ENCODE measurements at regions not wholly inside any gene's neighbourhood (a gene's known extent, or its start where the extent isn't known, plus 50 kb on each side); places are given as distances from the start of the nearest gene placed in this dataset.
A peak's percentile ranks its signal among the peaks of the same experiment; 100 is the strongest.

DNA sequence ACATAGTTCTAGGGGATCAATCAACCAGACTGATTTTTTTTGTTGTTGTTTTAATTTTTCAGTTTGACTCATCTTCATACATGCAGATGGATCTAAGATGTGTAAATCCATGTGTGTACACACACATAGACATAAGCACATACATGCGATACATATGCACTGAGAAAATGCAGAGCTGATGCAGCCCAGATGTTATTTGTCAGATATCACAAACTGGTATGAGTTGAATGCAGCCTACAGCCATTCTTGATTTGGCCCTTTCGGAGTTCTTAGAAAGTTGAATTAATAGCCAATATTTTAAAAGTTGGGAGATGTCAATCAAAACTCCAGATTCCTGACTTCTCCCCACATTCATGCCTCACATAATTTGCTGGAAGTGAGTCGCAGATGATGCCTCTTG lies 180.4 kb downstream of the SPATA18 start:
- DNase-seq (ENCODE audit: low spot score) (no peak), ATAC-seq (ENCODE audit: low FRiP score) (no peak)
- TF ChIP-seq, protein P1, sequence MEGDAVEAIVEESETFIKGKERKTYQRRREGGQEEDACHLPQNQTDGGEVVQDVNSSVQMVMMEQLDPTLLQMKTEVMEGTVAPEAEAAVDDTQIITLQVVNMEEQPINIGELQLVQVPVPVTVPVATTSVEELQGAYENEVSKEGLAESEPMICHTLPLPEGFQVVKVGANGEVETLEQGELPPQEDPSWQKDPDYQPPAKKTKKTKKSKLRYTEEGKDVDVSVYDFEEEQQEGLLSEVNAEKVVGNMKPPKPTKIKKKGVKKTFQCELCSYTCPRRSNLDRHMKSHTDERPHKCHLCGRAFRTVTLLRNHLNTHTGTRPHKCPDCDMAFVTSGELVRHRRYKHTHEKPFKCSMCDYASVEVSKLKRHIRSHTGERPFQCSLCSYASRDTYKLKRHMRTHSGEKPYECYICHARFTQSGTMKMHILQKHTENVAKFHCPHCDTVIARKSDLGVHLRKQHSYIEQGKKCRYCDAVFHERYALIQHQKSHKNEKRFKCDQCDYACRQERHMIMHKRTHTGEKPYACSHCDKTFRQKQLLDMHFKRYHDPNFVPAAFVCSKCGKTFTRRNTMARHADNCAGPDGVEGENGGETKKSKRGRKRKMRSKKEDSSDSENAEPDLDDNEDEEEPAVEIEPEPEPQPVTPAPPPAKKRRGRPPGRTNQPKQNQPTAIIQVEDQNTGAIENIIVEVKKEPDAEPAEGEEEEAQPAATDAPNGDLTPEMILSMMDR (IDR thresholded peaks at IDR 0.05), result no peak

DNA sequence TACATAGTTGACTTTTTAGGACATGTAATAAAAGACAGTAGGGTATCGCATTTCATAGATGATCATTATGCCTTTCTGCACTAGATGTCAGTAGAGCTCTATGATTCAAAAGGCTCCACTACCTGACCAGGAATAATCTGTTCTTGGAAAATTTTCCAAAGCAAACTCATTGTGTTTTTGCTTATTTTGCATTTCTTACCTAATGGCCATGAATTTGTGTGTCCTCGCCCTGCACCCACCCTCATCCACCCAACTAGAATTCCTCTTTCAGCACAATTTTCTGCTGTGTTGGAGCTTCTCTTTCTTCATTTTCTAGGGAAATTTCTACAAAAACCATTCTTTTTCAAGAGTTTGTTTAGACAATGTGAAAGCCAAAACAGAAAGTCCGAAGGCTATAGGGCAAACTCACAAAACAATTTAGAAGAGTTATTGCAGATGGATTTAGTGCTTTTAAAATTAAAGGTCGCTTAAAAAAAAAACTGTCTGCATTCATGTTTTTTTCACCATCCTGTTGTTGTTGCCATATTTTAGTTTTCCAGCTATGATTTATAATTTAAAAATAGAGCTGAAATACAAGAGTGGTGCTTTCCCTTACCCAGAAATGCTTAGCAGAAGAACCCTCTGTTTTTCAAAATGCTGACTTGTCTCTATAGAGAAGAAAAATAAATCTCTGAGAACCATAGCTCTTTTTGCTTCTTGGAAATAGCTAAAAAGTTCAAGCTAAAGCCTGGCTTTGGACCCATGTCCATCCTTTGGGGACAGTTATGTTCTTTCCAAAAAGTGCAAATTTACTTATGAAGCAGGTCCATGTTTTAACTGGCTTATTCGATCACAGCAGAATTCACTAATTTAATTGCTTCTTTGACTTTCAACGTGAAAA lies 183.7 kb downstream of the SPATA18 start:
- DNase-seq (ENCODE audit: low spot score), result no peak
- ATAC-seq (ENCODE audit: low FRiP score), result peak; percentile 75
- TF ChIP-seq, protein P1 (IDR thresholded peaks at IDR 0.05), result no peak

DNA sequence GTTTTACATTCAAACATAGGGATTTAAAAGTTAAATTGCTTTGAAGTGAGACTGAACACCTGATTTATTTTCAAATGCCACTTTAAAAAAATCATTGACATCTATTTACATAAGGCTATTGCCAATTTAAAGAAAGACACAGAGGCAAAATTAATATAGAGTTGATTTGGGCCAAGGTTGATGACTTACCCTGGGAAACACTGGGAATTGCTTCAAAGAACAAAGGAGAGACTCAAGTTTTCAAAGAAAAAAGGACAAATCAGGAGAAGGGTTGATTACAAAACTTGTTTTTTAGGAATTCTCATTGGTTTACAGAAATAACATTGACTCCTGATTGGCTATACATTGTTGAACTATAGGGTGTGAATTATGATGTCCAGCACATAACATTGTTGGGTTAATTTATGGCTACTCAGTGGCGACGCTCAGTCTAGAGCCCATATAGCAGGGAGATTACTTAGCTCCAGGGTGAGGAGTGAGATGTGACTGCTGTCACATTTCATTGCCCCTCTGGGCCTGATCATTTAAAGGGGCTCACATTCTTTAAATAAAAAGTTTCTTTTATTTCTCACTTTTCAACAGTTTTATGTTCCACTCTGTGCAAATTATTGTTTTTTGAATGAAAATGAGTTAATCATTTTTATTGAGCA lies 184.6 kb downstream of the SPATA18 start:
- no peak for DNase-seq (ENCODE audit: low spot score)
- no peak for ATAC-seq (ENCODE audit: low FRiP score)
- TF ChIP-seq, protein P1 (IDR thresholded peaks at IDR 0.05), result no peak

DNA sequence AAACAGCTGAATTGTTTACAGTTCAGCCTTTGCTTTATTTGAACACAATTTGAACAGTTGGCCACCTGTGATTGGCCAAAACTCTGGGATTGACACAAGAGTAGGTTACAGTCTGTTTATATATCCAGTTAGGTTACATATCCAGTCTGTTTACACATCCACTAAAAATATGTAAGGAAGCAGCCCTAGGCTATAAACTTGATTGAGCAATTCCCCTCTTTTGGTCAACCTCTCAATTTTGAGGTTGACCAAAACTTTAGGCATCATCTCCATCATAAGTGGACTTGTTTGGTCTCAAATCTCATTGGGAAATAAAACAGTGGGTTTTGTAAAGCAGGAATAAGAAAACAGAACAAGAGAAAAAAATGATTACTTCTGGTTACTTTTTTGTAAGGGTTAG lies 190.8 kb downstream of the SPATA18 start:
- ATAC-seq (ENCODE audit: low FRiP score), result no peak
- no peak for DNase-seq (ENCODE audit: low spot score)
- TF ChIP-seq, protein P1 (IDR thresholded peaks at IDR 0.05), result no peak

DNA sequence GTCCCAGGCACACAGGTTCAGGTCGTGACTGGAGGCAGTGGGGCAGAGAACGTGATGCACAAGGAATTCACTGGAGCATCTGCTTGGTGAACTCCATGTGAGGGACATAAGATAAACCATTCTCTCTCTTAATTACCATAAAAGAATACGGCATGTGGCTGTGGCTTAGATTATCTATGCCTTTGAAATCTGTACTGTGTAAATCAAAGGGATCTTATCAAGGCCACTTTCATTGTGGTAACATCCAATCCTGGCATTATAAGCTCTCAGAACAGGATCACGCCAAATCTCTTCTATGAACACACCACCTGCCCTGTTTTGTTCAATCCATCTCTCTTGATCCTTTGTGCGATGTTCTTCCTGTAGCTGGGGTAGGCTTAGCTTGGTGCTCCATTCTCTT lies 192.3 kb downstream of the SPATA18 start:
- no peak for ATAC-seq (ENCODE audit: low FRiP score)
- no peak for DNase-seq (ENCODE audit: low spot score)

DNA sequence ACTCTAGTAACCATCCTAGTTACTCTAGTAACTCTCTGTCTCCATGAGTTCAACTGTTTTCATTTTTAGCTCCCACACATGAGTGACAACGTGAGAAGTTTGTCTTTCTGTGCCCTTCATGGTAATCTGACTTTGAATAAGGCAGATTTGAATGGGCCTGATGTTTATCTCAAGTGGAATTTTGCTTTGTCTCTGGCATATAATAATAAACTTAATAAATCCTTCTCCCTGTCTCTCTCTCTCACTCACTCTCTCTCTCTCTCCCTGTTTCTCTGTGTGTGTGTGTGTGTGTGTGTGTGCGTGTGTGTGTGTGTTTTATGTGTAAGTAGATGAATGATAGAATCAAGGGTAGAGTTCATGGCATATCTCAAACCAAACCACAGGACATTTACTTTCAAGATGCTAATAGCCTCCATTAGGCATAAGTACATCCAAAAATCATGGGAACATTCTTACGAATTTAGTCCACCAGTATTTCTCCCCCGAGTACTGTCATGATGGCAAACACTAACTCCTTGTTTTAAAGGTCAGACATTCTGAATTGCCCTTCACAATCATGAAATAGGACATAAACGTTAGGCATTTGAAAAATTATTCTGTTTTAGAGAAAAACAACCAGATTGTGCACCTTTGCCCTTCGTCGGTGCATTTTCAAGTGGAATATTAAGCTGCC lies 193.1 kb downstream of the SPATA18 start:
- DNase-seq (ENCODE audit: low spot score) (no peak), ATAC-seq (ENCODE audit: low FRiP score) (no peak)
- TF ChIP-seq, protein P1 (IDR thresholded peaks at IDR 0.05), result no peak

More for the DNA sequence above, 192.3 kb downstream of the SPATA18 start:
- TF ChIP-seq, protein P1 (IDR thresholded peaks at IDR 0.05), result no peak

Data from omental fat pad (tissue), 3 donors.